ENCODE measurements at regions not wholly inside any gene's neighbourhood (a gene's known extent, or its start where the extent isn't known, plus 50 kb on each side); places are given as distances from the start of the nearest gene placed in this dataset.

DNA sequence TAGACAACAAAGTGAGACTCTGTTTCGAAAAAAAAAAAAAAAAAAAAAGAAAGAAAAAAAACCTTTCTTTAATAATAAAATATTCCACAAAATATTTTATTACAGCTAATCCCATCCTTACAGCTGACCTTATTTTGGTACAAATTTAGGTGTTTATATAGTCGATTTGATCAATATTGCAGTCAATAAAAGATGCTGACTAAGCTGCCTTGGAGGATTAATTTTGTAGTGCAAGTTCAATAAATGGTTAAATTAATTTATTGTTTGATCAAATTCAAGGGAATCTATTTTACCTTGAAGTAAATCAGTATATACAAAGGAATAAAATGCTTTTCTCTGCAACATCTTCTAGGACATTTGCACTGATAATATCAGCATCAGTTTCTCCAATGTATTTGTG is 1764.3 kb downstream of the NCAM2 start:
- ChIA-PET CTCF (ENCODE audit: partially characterized antibody) (no interaction called here), POLR2A (ENCODE audit: partially characterized antibody) (no interaction called here)
- no peak for DNase-seq
- Histone ChIP-seq H3K27ac (ENCODE audit: low read depth, low read length) (no peak overlapping the region), H3K27me3 (ENCODE audit: insufficient read depth, low read length) (no peaks in the 10 kb centered on the region), H3K4me1 (ENCODE audit: insufficient read depth, low read length) (no peaks in the 10 kb centered on the region), H3K9me3 (ENCODE audit: control insufficient read depth in 1 of 2, low read length in 2 of 2) (no peaks in the 10 kb centered on the region), H3K4me3 (ENCODE audit: low read length in 2 of 2) (no peak overlapping the region), H3K36me3 (ENCODE audit: insufficient read depth, low read length) (no peaks in the 10 kb centered on the region)
- no peak overlapping the region for H3K4me3 Mint-ChIP-seq
- H3K27ac Mint-ChIP-seq: no peak overlapping the region
- intact Hi-C loops (cut with micrococcal nuclease): no loop called here
- H3K36me3 Mint-ChIP-seq: no peaks in the 10 kb centered on the region
- H3K27me3 Mint-ChIP-seq: no peaks in the 10 kb centered on the region
- H3K4me1 Mint-ChIP-seq: no peaks in the 10 kb centered on the region
- peaks cover 0 to 3% (median under 1%) of the 10 kb centered on the region in 8 donors for H3K9me3 Mint-ChIP-seq

DNA sequence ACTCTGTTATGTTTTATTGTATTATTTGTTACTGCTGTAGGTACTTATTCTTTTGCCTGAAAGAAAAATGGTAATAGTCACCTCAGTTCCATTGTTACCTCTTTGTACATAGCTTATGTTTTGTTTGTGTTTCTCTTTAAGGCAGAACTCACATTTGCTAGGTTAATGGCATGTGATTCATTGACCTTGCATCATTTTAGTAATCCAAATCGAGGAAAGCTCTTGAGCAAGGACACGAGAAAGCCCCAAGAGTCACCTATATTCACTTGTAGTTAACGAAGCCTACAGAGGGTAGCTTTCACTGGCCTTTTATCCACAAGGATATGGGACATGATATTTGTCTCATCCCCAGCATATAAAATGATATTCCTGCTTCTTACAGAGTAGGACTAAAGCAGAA is 1765.2 kb downstream of the NCAM2 start:
- Histone ChIP-seq H3K4me1 (ENCODE audit: insufficient read depth, low read length) (no peaks in the 10 kb centered on the region), H3K27me3 (ENCODE audit: insufficient read depth, low read length) (no peaks in the 10 kb centered on the region), H3K9me3 (ENCODE audit: control insufficient read depth in 1 of 2, low read length in 2 of 2) (no peaks in the 10 kb centered on the region), H3K27ac (ENCODE audit: low read depth, low read length) (no peak overlapping the region), H3K36me3 (ENCODE audit: insufficient read depth, low read length) (no peaks in the 10 kb centered on the region), H3K4me3 (ENCODE audit: low read length in 2 of 2) (no peak overlapping the region)
- no peaks in the 10 kb centered on the region for H3K27me3 Mint-ChIP-seq
- intact Hi-C loops (cut with micrococcal nuclease): no loop called here
- no peak overlapping the region for H3K27ac Mint-ChIP-seq
- no peaks in the 10 kb centered on the region for H3K4me1 Mint-ChIP-seq
- ChIA-PET POLR2A (ENCODE audit: partially characterized antibody) (no interaction called here), CTCF (ENCODE audit: partially characterized antibody) (no interaction called here)
- H3K4me3 Mint-ChIP-seq: no peak overlapping the region
- H3K9me3 Mint-ChIP-seq: peaks cover 0 to 3% (median under 1%) of the 10 kb centered on the region in 8 donors
- H3K36me3 Mint-ChIP-seq: no peaks in the 10 kb centered on the region
- DNase-seq: no peak

DNA sequence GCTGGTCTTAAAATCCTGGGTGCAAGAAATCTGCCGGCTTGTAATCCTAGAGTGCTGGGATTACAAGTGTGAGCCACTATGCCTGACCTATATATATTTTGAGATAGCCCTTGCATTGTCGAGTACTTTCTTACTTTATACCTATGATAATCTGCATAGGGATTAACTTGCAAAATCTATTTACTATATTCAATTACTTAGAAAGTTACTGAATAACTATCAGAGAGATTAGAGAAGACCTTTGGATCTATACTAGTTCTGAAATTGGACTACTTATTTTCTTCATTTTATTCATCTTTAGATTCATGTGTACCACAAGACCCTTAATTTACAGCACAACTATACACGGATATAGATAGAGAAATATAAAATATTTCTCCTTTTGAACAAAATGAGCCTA is 1766.0 kb downstream of the NCAM2 start:
- Mint-ChIP-seq H3K9me3 (peaks cover 0 to 3% (median under 1%) of the 10 kb centered on the region in 8 donors), H3K4me1 (no peaks in the 10 kb centered on the region), H3K27me3 (no peaks in the 10 kb centered on the region), H3K36me3 (no peaks in the 10 kb centered on the region), H3K4me3 (no peak overlapping the region), H3K27ac (no peak overlapping the region)
- no peak overlapping the region for H3K27ac ChIP-seq (ENCODE audit: low read depth, low read length)
- CTCF ChIA-PET (ENCODE audit: partially characterized antibody): no interaction called here
- H3K4me1 ChIP-seq (ENCODE audit: insufficient read depth, low read length): no peaks in the 10 kb centered on the region
- H3K27me3 ChIP-seq (ENCODE audit: insufficient read depth, low read length): no peaks in the 10 kb centered on the region
- H3K4me3 ChIP-seq (ENCODE audit: low read length in 2 of 2): no peak overlapping the region
- no peaks in the 10 kb centered on the region for H3K36me3 ChIP-seq (ENCODE audit: insufficient read depth, low read length)
- intact Hi-C loops (cut with micrococcal nuclease): no loop called here
- H3K9me3 ChIP-seq (ENCODE audit: control insufficient read depth in 1 of 2, low read length in 2 of 2): no peaks in the 10 kb centered on the region
- no peak for DNase-seq
- POLR2A ChIA-PET (ENCODE audit: partially characterized antibody): no interaction called here

DNA sequence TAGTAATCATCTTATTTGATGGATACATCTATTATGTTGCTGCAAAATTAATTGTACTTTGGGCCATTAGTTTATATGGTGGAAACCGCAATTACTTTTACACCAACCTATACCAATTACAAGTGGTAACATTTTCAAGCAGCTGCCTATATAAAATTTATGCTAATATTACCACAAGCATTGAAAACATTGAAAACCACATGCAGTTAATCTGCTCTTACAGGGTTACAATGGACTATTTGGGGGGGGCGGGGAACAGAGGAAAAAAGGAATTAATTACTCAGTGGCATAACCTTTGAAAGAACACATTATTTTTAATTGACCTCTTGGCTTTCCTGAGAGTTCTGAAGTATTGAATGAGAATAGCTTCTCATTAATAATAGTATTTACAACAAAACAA is 1793.2 kb downstream of the NCAM2 start:
- Mint-ChIP-seq H3K36me3 (no peaks in the 10 kb centered on the region), H3K27ac (no peak overlapping the region), H3K9me3 (peaks cover 0 to 4% (median 0%) of the 10 kb centered on the region in 8 donors), H3K4me3 (no peak overlapping the region), H3K4me1 (no peaks in the 10 kb centered on the region), H3K27me3 (no peaks in the 10 kb centered on the region)
- ChIA-PET CTCF (ENCODE audit: partially characterized antibody) (interaction anchor here (1.1 kb wide), 1 partner anchor 1633 kb away, joined by 3 read pairs; no protein-coding TSS in a partner anchor), POLR2A (ENCODE audit: partially characterized antibody) (no interaction called here)
- intact Hi-C loops (cut with micrococcal nuclease): no loop called here
- H3K4me1 ChIP-seq (ENCODE audit: insufficient read depth, low read length): no peaks in the 10 kb centered on the region
- H3K27ac ChIP-seq (ENCODE audit: low read depth, low read length): no peak overlapping the region
- no peak for DNase-seq
- H3K36me3 ChIP-seq (ENCODE audit: insufficient read depth, low read length): no peaks in the 10 kb centered on the region
- H3K9me3 ChIP-seq (ENCODE audit: control insufficient read depth in 1 of 2, low read length in 2 of 2): no peaks in the 10 kb centered on the region
- H3K27me3 ChIP-seq (ENCODE audit: insufficient read depth, low read length): no peaks in the 10 kb centered on the region
- H3K4me3 ChIP-seq (ENCODE audit: low read length in 2 of 2): no peak overlapping the region

DNA sequence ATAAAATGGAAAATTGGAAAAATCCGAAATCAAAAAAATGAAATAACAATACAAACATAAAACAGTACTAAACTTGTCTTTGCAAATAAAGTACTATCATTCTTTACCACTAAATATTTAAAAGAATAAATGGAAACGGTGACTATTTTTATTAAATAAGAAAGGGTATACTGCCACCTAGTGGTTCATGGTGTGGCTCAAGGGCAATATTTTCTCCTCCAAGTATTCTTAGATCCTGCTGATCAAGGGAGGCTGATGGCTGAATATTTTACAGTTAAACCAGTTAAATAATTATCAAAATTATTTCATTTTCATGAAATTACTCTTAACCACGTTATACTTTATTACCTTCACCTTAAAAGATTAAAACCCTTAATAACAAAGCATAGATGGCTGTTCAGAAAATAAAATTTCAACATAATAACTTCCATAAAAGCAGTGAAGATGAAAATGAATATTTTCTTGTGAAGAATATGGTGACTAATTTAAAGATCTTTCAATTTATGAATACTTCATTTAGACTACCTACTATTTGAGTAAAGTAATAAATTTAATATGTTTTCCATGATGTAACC is 1793.9 kb downstream of the NCAM2 start:
- Histone ChIP-seq H3K9me3 (ENCODE audit: control insufficient read depth in 1 of 2, low read length in 2 of 2) (no peaks in the 10 kb centered on the region), H3K4me1 (ENCODE audit: insufficient read depth, low read length) (no peaks in the 10 kb centered on the region), H3K27ac (ENCODE audit: low read depth, low read length) (no peak overlapping the region), H3K4me3 (ENCODE audit: low read length in 2 of 2) (no peak overlapping the region), H3K36me3 (ENCODE audit: insufficient read depth, low read length) (no peaks in the 10 kb centered on the region), H3K27me3 (ENCODE audit: insufficient read depth, low read length) (no peaks in the 10 kb centered on the region)
- H3K4me3 Mint-ChIP-seq: no peak overlapping the region
- H3K36me3 Mint-ChIP-seq: no peaks in the 10 kb centered on the region
- intact Hi-C loops (cut with micrococcal nuclease): no loop called here
- H3K9me3 Mint-ChIP-seq: peaks cover 0 to 4% (median 0%) of the 10 kb centered on the region in 8 donors
- H3K4me1 Mint-ChIP-seq: no peaks in the 10 kb centered on the region
- DNase-seq: peak in 4 of 5 donors; percentile 4 to 28 (median 19)
- H3K27ac Mint-ChIP-seq: no peak overlapping the region
- CTCF ChIA-PET (ENCODE audit: partially characterized antibody): interaction anchor here (1.1 kb wide), 1 partner anchor 1633 kb away, joined by 3 read pairs; no protein-coding TSS in a partner anchor
- no peaks in the 10 kb centered on the region for H3K27me3 Mint-ChIP-seq
- POLR2A ChIA-PET (ENCODE audit: partially characterized antibody): no interaction called here

DNA sequence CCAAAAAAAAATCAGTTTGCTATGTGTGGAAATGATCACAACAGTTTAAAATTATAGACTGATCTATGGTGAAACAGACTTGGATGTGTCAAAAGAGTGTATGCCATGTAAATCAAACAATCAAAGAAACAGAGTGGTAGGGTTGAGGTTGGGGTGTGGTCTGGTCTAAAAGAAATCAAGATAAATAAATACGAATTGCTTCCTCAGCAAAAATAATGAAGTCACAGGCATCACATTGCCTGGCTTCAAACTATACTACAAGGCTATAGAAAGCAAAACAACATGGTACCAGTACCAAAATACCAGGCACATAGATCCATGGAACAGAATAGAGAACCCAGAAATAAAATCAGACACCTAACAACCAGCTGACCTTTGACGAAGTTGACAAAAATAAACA is 1796.9 kb downstream of the NCAM2 start:
- H3K27me3 ChIP-seq (ENCODE audit: insufficient read depth, low read length): no peaks in the 10 kb centered on the region
- Mint-ChIP-seq H3K27me3 (no peaks in the 10 kb centered on the region), H3K4me1 (no peaks in the 10 kb centered on the region), H3K36me3 (no peaks in the 10 kb centered on the region), H3K4me3 (no peak overlapping the region), H3K27ac (no peak overlapping the region), H3K9me3 (peaks cover 0 to 4% (median 0%) of the 10 kb centered on the region in 8 donors)
- no peaks in the 10 kb centered on the region for H3K36me3 ChIP-seq (ENCODE audit: insufficient read depth, low read length)
- H3K9me3 ChIP-seq (ENCODE audit: control insufficient read depth in 1 of 2, low read length in 2 of 2): no peaks in the 10 kb centered on the region
- no peak for DNase-seq
- H3K4me3 ChIP-seq (ENCODE audit: low read length in 2 of 2): no peak overlapping the region
- no peaks in the 10 kb centered on the region for H3K4me1 ChIP-seq (ENCODE audit: insufficient read depth, low read length)
- POLR2A ChIA-PET (ENCODE audit: partially characterized antibody): no interaction called here
- no peak overlapping the region for H3K27ac ChIP-seq (ENCODE audit: low read depth, low read length)
- intact Hi-C loops (cut with micrococcal nuclease): no loop called here
- CTCF ChIA-PET (ENCODE audit: partially characterized antibody): no interaction called here

DNA sequence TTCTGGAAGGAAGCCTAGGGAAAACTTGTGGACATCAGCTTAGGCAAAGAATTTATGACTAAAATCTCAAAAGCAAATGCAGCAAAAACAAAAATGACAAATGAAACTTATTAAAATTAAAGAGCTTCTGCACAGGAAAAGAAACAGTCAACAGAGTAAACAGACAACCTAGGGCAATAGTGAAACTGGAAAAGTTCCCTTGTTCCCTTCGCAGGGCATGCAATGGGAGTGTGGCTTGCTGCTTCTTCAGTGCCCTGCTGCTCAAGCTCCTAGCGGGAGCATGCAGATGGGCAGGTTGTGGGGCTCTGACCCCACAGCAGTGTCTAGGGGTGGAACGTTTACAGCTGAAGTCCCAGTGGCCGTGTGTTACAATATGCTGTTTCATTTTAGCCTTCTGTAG is 1797.4 kb downstream of the NCAM2 start:
- H3K4me3 ChIP-seq (ENCODE audit: low read length in 2 of 2): no peak overlapping the region
- no peaks in the 10 kb centered on the region for H3K36me3 Mint-ChIP-seq
- H3K9me3 Mint-ChIP-seq: peaks cover 0 to 4% (median 0%) of the 10 kb centered on the region in 8 donors
- DNase-seq: no peak
- H3K36me3 ChIP-seq (ENCODE audit: insufficient read depth, low read length): no peaks in the 10 kb centered on the region
- CTCF ChIA-PET (ENCODE audit: partially characterized antibody): no interaction called here
- H3K4me3 Mint-ChIP-seq: no peak overlapping the region
- no peaks in the 10 kb centered on the region for H3K9me3 ChIP-seq (ENCODE audit: control insufficient read depth in 1 of 2, low read length in 2 of 2)
- H3K27me3 Mint-ChIP-seq: no peaks in the 10 kb centered on the region
- intact Hi-C loops (cut with micrococcal nuclease): no loop called here
- H3K4me1 ChIP-seq (ENCODE audit: insufficient read depth, low read length): no peaks in the 10 kb centered on the region
- POLR2A ChIA-PET (ENCODE audit: partially characterized antibody): no interaction called here
- no peaks in the 10 kb centered on the region for H3K4me1 Mint-ChIP-seq
- no peaks in the 10 kb centered on the region for H3K27me3 ChIP-seq (ENCODE audit: insufficient read depth, low read length)
- H3K27ac ChIP-seq (ENCODE audit: low read depth, low read length): no peak overlapping the region
- no peak overlapping the region for H3K27ac Mint-ChIP-seq

DNA sequence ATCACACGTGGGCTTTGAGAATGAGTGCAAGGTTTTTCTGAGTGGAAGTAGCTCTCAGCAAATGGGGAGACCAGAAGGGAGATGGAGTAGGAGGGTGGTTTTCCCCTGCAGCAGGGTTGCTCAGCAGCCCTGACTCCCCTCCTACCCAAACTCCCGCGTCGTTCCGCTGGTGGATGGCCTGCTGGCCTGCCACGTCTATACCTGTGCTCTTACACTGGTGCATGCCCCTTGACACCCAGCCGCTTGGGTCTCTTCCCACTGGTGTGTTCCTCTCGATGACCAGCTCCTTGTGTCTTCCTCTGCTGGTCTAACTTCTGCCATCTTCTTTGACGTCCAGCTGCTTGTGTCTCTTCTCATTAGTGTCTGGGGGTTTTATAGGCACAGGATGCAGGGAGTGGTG is 1797.9 kb downstream of the NCAM2 start:
- H3K27me3 Mint-ChIP-seq: no peaks in the 10 kb centered on the region
- H3K36me3 Mint-ChIP-seq: no peaks in the 10 kb centered on the region
- H3K9me3 Mint-ChIP-seq: peaks cover 0 to 4% (median 0%) of the 10 kb centered on the region in 8 donors
- no peaks in the 10 kb centered on the region for H3K4me1 Mint-ChIP-seq
- Histone ChIP-seq H3K4me3 (ENCODE audit: low read length in 2 of 2) (no peak overlapping the region), H3K9me3 (ENCODE audit: control insufficient read depth in 1 of 2, low read length in 2 of 2) (no peaks in the 10 kb centered on the region), H3K27ac (ENCODE audit: low read depth, low read length) (no peak overlapping the region), H3K36me3 (ENCODE audit: insufficient read depth, low read length) (no peaks in the 10 kb centered on the region), H3K4me1 (ENCODE audit: insufficient read depth, low read length) (no peaks in the 10 kb centered on the region), H3K27me3 (ENCODE audit: insufficient read depth, low read length) (no peaks in the 10 kb centered on the region)
- H3K4me3 Mint-ChIP-seq: no peak overlapping the region
- no peak for DNase-seq
- H3K27ac Mint-ChIP-seq: peak overlapping the region in 1 of 7 donors; percentile 64
- POLR2A ChIA-PET (ENCODE audit: partially characterized antibody): no interaction called here
- intact Hi-C loops (cut with micrococcal nuclease): no loop called here
- CTCF ChIA-PET (ENCODE audit: partially characterized antibody): no interaction called here

All from CD4-positive, alpha-beta memory T cell (primary cell).